CD14-positive monocyte (primary cell): ENCODE measurements at regions not wholly inside any gene's neighbourhood (a gene's known extent, or its start where the extent isn't known, plus 50 kb on each side); places are given as distances from the start of the nearest gene placed in this dataset.

Source experiments
- DNase-seq, 3 donors: peaks; one replicate each; pipeline ENCODE4 v3.0.0-alpha.2; 2011 to 2022
- H2AFZ ChIP-seq: 2 replicates; pipeline ENCODE4 v1.6.0; 2012; ENCODE audit warnings: mild to moderate bottlenecking, low read depth, low read length, inconsistent platforms; ENCODE audit not compliant: insufficient read depth, poor library complexity, severe bottlenecking
- H3K27ac ChIP-seq, 2 donors: 1 replicate in 1 of 2; 2 replicates in 1 of 2; pipeline ENCODE4 v1.5.1; 2012 to 2013; ENCODE audit warnings: low read length in 2 of 2, control low read depth in 1 of 2, inconsistent platforms in 1 of 2, low read depth in 1 of 2, mild to moderate bottlenecking in 1 of 2
- H3K27me3 ChIP-seq, 2 donors: one replicate each; pipeline versions ENCODE4 v1.6.0 to v1.6.1; 2011 to 2013; ENCODE audit warnings: low read length in 2 of 2; ENCODE audit not compliant: control insufficient read depth in 2 of 2, insufficient read depth in 2 of 2
- H3K36me3 ChIP-seq, 2 donors: replicated peaks in 1 of 2; 1 replicate in 1 of 2; 2 replicates in 1 of 2; pipeline versions ENCODE4 v1.5.1 to v1.6.1; 2012 to 2013; ENCODE audit warnings: low read length in 2 of 2, control low read depth in 1 of 2, inconsistent platforms in 1 of 2, mild to moderate bottlenecking in 1 of 2; ENCODE audit not compliant: insufficient read depth in 2 of 2, control insufficient read depth in 1 of 2
- H3K4me1 ChIP-seq, 2 donors: 1 replicate in 1 of 2; 2 replicates in 1 of 2; pipeline versions ENCODE4 v1.5.1 to v1.6.1; 2012 to 2013; ENCODE audit warnings: low read length in 2 of 2, control low read depth in 1 of 2, inconsistent platforms in 1 of 2, mild to moderate bottlenecking in 1 of 2, moderate library complexity in 1 of 2; ENCODE audit not compliant: insufficient read depth in 2 of 2, control insufficient read depth in 1 of 2
- H3K4me2 ChIP-seq: replicated peaks from 2 replicates; pipeline ENCODE3; 2012; ENCODE audit warnings: low read length, moderate library complexity, mild to moderate bottlenecking; ENCODE audit not compliant: poor library complexity, severe bottlenecking; ENCODE audit errors: extremely low read depth
- H3K4me3 ChIP-seq, 3 experiments: fragments of 200-600 bp in 1 of 3; sonication (generic) in 1 of 3; replicated peaks in 1 of 3; 1 replicate in 2 of 3; 2 replicates in 1 of 3; pipeline ENCODE4 v1.5.1; 2011 to 2013; ENCODE audit warnings: low read length in 3 of 3, mild to moderate bottlenecking in 3 of 3, control low read depth in 2 of 3, low read depth in 2 of 3, inconsistent platforms in 1 of 3, moderate library complexity in 1 of 3
- H3K79me2 ChIP-seq: 2 replicates; pipeline ENCODE4 v1.6.0; 2012; ENCODE audit warnings: mild to moderate bottlenecking, control low read depth, inconsistent platforms, low read length, moderate library complexity; ENCODE audit not compliant: insufficient read depth
- H3K9ac ChIP-seq: 2 replicates; pipeline ENCODE4 v1.6.0; 2017; ENCODE audit warnings: low read length, mild to moderate bottlenecking; ENCODE audit not compliant: insufficient read depth, poor library complexity, severe bottlenecking
- H3K9me3 ChIP-seq, 2 donors: replicated peaks in 1 of 2; 1 replicate in 1 of 2; 2 replicates in 1 of 2; pipeline versions ENCODE4 v1.5.1 to v1.6.1; 2012 to 2013; ENCODE audit warnings: low read length in 2 of 2, control low read depth in 1 of 2; ENCODE audit not compliant: control insufficient read depth in 1 of 2, insufficient read depth in 1 of 2
- H4K20me1 ChIP-seq: 2 replicates; pipeline ENCODE4 v1.6.0; 2012; ENCODE audit warnings: mild to moderate bottlenecking, low read length, control low read depth, moderate library complexity; ENCODE audit not compliant: insufficient read depth
- H3K27ac Mint-ChIP-seq, 7 donors: one replicate each; pipeline ENCODE4 v1.8.0; 2020; ENCODE audit warnings: mild to moderate bottlenecking in 7 of 7, mixed read lengths in 7 of 7, moderate library complexity in 6 of 7, inconsistent platforms in 2 of 7
- H3K27me3 Mint-ChIP-seq, 3 donors: one replicate each; pipeline ENCODE4 v1.8.0; 2021 to 2022; ENCODE audit warnings: low read depth in 3 of 3, mild to moderate bottlenecking in 3 of 3, mixed read lengths in 3 of 3, moderate library complexity in 3 of 3, inconsistent platforms in 1 of 3
- H3K36me3 Mint-ChIP-seq, 2 donors: one replicate each; pipeline ENCODE4 v1.8.0; 2020; ENCODE audit warnings: mixed read lengths in 2 of 2, inconsistent platforms in 1 of 2, mild to moderate bottlenecking in 1 of 2
- H3K4me1 Mint-ChIP-seq: one replicate; pipeline ENCODE4 v1.8.0; 2020; ENCODE audit warnings: mild to moderate bottlenecking, mixed read lengths
- H3K4me3 Mint-ChIP-seq, 2 donors: one replicate each; pipeline ENCODE4 v1.8.0; 2020; ENCODE audit warnings: mild to moderate bottlenecking in 2 of 2, mixed read lengths in 2 of 2, moderate library complexity in 1 of 2
- H3K9me3 Mint-ChIP-seq, 7 donors: one replicate each; pipeline ENCODE4 v1.8.0; 2020 to 2022; ENCODE audit warnings: mixed read lengths in 7 of 7, mild to moderate bottlenecking in 6 of 7, moderate library complexity in 6 of 7, inconsistent platforms in 2 of 7
- WGBS: methylation state at CpG from one replicate; pipeline ENCODE4 v1.1.5; 2013; ENCODE audit warnings: missing lambda C conversion rate; ENCODE audit not compliant: insufficient coverage; 5-methylcytosine and 5-hydroxymethylcytosine counted together
- intact Hi-C, 2 donors: fragments of 100-400 bp; cut with micrococcal nuclease; formaldehyde crosslinking; loops; one replicate each; pipeline versions ENCODE4 v1.15.0 to v1.15.1; 2023
- TF ChIP-seq, protein P1 (sequence below): fragments of 200-600 bp; IDR thresholded peaks from one replicate; pipeline ENCODE4 v1.8.0; 2022; ENCODE audit warnings: antibody characterized with exemption, mild to moderate bottlenecking

DNA sequence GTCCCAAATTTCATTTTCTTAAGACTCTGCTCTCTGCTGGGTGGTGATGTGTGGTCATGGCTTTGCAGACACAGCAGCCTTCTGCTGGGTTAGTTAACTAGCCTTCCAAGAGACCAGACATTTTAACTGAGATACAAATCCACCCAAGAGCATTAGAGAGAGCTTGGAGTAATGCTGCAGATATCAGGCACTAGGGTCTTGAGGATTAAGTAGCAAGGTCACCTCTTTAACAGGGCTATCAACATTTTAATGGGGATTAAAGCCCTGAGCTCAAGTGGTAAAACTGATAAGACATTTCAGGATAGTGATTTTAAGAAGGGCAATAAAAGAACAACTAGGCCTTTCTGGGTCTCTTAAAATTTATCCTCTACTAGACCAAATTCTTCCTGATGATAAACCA is 461.2 kb downstream of the MEIS1 start:
- Histone ChIP-seq H3K4me2 (no peak overlapping the region), H3K4me3 (no peak overlapping the region), H3K79me2 (no peaks in the 10 kb centered on the region), H3K4me1 (no peaks in the 10 kb centered on the region), H2AFZ (no peak overlapping the region), H3K36me3 (no peaks in the 10 kb centered on the region), H3K9me3 (no peaks in the 10 kb centered on the region), H4K20me1 (no peaks in the 10 kb centered on the region), H3K9ac (no peak overlapping the region), H3K27ac (no peak overlapping the region), H3K27me3 (no peaks in the 10 kb centered on the region)
- TF ChIP-seq, protein P1, sequence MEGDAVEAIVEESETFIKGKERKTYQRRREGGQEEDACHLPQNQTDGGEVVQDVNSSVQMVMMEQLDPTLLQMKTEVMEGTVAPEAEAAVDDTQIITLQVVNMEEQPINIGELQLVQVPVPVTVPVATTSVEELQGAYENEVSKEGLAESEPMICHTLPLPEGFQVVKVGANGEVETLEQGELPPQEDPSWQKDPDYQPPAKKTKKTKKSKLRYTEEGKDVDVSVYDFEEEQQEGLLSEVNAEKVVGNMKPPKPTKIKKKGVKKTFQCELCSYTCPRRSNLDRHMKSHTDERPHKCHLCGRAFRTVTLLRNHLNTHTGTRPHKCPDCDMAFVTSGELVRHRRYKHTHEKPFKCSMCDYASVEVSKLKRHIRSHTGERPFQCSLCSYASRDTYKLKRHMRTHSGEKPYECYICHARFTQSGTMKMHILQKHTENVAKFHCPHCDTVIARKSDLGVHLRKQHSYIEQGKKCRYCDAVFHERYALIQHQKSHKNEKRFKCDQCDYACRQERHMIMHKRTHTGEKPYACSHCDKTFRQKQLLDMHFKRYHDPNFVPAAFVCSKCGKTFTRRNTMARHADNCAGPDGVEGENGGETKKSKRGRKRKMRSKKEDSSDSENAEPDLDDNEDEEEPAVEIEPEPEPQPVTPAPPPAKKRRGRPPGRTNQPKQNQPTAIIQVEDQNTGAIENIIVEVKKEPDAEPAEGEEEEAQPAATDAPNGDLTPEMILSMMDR, result no peak
- Mint-ChIP-seq H3K4me3 (no peak overlapping the region), H3K9me3 (peaks cover 0 to 6% (median 2%) of the 10 kb centered on the region in 7 donors), H3K27me3 (no peaks in the 10 kb centered on the region), H3K36me3 (no peaks in the 10 kb centered on the region), H3K27ac (no peak overlapping the region), H3K4me1 (no peaks in the 10 kb centered on the region)
- DNase-seq, result no peak
- intact Hi-C loops, result no loop called here

DNA sequence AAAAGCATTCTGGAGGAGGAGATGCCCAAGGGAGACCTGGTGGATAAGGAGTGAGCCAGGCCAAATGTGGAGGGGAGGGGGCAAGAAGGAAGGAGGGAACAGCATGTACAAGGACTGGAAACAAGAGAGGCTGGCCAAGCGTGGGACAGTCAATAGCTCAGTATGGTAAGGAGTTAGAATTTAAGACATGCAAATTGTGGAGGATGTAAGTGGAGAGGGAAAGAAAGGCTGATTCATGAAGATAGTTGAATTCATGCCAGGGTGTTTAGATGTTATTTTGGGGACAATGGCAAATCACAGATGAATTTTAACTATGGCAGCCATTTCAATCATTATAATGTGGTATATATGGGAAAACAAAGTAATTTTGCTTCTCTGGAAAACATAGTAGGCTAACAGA is 462.3 kb downstream of the MEIS1 start:
- Histone ChIP-seq H3K9me3 (no peaks in the 10 kb centered on the region), H4K20me1 (no peaks in the 10 kb centered on the region), H2AFZ (no peak overlapping the region), H3K27me3 (no peaks in the 10 kb centered on the region), H3K27ac (no peak overlapping the region), H3K79me2 (no peaks in the 10 kb centered on the region), H3K4me3 (no peak overlapping the region), H3K4me2 (no peak overlapping the region), H3K36me3 (no peaks in the 10 kb centered on the region), H3K4me1 (no peaks in the 10 kb centered on the region), H3K9ac (no peak overlapping the region)
- Mint-ChIP-seq H3K4me1 (no peaks in the 10 kb centered on the region), H3K27ac (no peak overlapping the region), H3K9me3 (peaks cover 0 to 7% (median 2%) of the 10 kb centered on the region in 7 donors), H3K4me3 (no peak overlapping the region), H3K36me3 (no peaks in the 10 kb centered on the region), H3K27me3 (no peaks in the 10 kb centered on the region)
- TF ChIP-seq, protein P1, result no peak
- DNase-seq, result no peak
- 92% methylated on average over 1 of the region's 1 CpG for WGBS
- intact Hi-C loops, result no loop called here
